Panc1 (cell line): ENCODE measurements at regions not wholly inside any gene's neighbourhood (a gene's known extent, or its start where the extent isn't known, plus 50 kb on each side); places are given as distances from the start of the nearest gene placed in this dataset.

Experiments
- ATAC-seq: fragments of 200-7000 bp; cut with Tn5 transposase; 2 replicates; pipeline ENCODE4 v1.9.1; 2020; ENCODE audit warnings: mild to moderate bottlenecking, moderate library complexity
- BruUV-seq: library from RNA; stranded (reverse); fragments of 400-500 nt; replicated peaks from 2 replicates; lab custom pipeline; 2021; lab: Mats Ljungman, UMichigan
- CTCF ChIA-PET: fragments of 300-600 bp; sonication (Branson Sonifier 250); formaldehyde crosslinking; loops from one replicate; lab custom pipeline; 2022; ENCODE audit warnings: antibody characterized with exemption; lab: Charles Lee
- POLR2A ChIA-PET: fragments of 300-600 bp; sonication (Branson Sonifier 250); formaldehyde crosslinking; loops from one replicate; lab custom pipeline; 2022; ENCODE audit warnings: antibody characterized with exemption; lab: Charles Lee
- DNase-seq: peaks from one replicate; pipeline ENCODE4 v3.0.0-alpha.2; 2010; ENCODE audit warnings: low read depth, low spot score
- H3K27ac ChIP-seq: 2 replicates; pipeline ENCODE4 v1.5.1; 2011; ENCODE audit warnings: mild to moderate bottlenecking, low read length, inconsistent platforms
- H3K27me3 ChIP-seq: fragments of 200-500 bp; sonication (Bioruptor generic); 2 replicates; pipeline ENCODE4 v1.6.0; 2014; ENCODE audit warnings: low read length, inconsistent platforms; ENCODE audit not compliant: control insufficient read depth, insufficient read depth
- H3K36me3 ChIP-seq: fragments of 200-500 bp; sonication (Bioruptor generic); 2 replicates; pipeline ENCODE4 v1.5.1; 2014; ENCODE audit warnings: inconsistent platforms, mild to moderate bottlenecking, low read length, moderate library complexity; ENCODE audit not compliant: control insufficient read depth, insufficient read depth
- H3K4me1 ChIP-seq: 2 replicates; pipeline ENCODE4 v1.5.1; 2011; ENCODE audit warnings: inconsistent platforms, mild to moderate bottlenecking, low read length, moderate library complexity; ENCODE audit not compliant: control insufficient read depth, insufficient read depth
- H3K4me3 ChIP-seq, 2 experiments: 2 replicates each; pipeline ENCODE4 v1.5.1; 2011 to 2012; ENCODE audit warnings: low read depth in 2 of 2, low read length in 2 of 2, mild to moderate bottlenecking in 2 of 2, inconsistent platforms in 1 of 2, moderate library complexity in 1 of 2
- H3K9me3 ChIP-seq: fragments of 200-500 bp; sonication (Bioruptor generic); 2 replicates; pipeline ENCODE4 v1.5.1; 2014; ENCODE audit warnings: low read depth, mild to moderate bottlenecking, inconsistent platforms, low read length, moderate library complexity; ENCODE audit not compliant: control insufficient read depth, insufficient read depth
- CTCF ChIP-seq: fragments of 450-650 bp; IDR thresholded peaks from 2 replicates; pipeline ENCODE4 v1.5.1; 2017; ENCODE audit warnings: mild to moderate bottlenecking
- POLR2AphosphoS5 ChIP-seq: IDR thresholded peaks from 2 replicates; pipeline ENCODE4 v1.6.1; 2012; ENCODE audit warnings: mild to moderate bottlenecking, low read depth, low read length, moderate library complexity
- REST ChIP-seq, 2 experiments: IDR thresholded peaks; 2 replicates each; pipeline ENCODE4 v1.6.1; 2011 to 2012; ENCODE audit warnings: low read depth in 2 of 2, control low read depth in 1 of 2, low read length in 1 of 2, mild to moderate bottlenecking in 1 of 2, moderate library complexity in 1 of 2; ENCODE audit not compliant: insufficient read depth in 1 of 2
- SIN3A ChIP-seq: IDR thresholded peaks from 2 replicates; pipeline ENCODE4 v1.6.1; 2012; ENCODE audit warnings: low read depth, mild to moderate bottlenecking, low read length, moderate library complexity, borderline replicate concordance; ENCODE audit not compliant: insufficient read depth
- TCF7L2 ChIP-seq: IDR thresholded peaks from 2 replicates; pipeline ENCODE4 v1.6.1; 2011; ENCODE audit warnings: mild to moderate bottlenecking, low read depth, low read length, inconsistent platforms
- in situ Hi-C: cut with HindIII; loops from 2 replicates; pipeline ENCODE4 v1.10.0; 2016; ENCODE audit warnings: low sequenced_read_pairs, low pct_unique_long_range_greater_than_20kb
- intact Hi-C: fragments of 100-400 bp; cut with micrococcal nuclease; formaldehyde crosslinking; loops from one replicate; pipeline ENCODE4 v1.10.0; 2022; ENCODE audit not compliant: unreplicated experiment

- intact Hi-C loops, result no loop called here
- CTCF ChIA-PET, result no interaction called here
- POLR2A ChIA-PET, result no interaction called here
- in situ Hi-C loops, result no loop called here
- H3K27ac ChIP-seq, result no peak overlapping the region
- H3K4me1 ChIP-seq, result no peaks in the 10 kb centered on the region
- TF ChIP-seq TCF7L2, result no peak
- TF ChIP-seq POLR2AphosphoS5, result no peak
- TF ChIP-seq CTCF, result no peak
- TF ChIP-seq REST (IDR thresholded peaks at IDR 0.05; ENCODE audit: insufficient read depth in 1 of 2, low read depth in 2 of 2, low read length in 1 of 2), result no peak
- TF ChIP-seq SIN3A, result no peak
- no peaks in the 10 kb centered on the region for H3K9me3 ChIP-seq
- no peaks in the 10 kb centered on the region for H3K27me3 ChIP-seq
- H3K4me3 ChIP-seq, result no peak overlapping the region
- no TSS peak for BruUV-seq
- H3K36me3 ChIP-seq, result no peaks in the 10 kb centered on the region
- no peak for DNase-seq
- ATAC-seq, result no peak
Observed at GRCh38 chr12:89901906-89902642, 193.4 kb upstream of the ATP2B1 start.

- no TSS peak for BruUV-seq
- Histone ChIP-seq H3K27me3 (no peaks in the 10 kb centered on the region), H3K4me3 (no peak overlapping the region), H3K36me3 (no peaks in the 10 kb centered on the region), H3K9me3 (no peaks in the 10 kb centered on the region), H3K27ac (no peak overlapping the region), H3K4me1 (no peaks in the 10 kb centered on the region)
- intact Hi-C loops, result no loop called here
- in situ Hi-C loops, result no loop called here
- CTCF ChIA-PET, result no interaction called here
- DNase-seq (no peak), ATAC-seq (no peak)
- TF ChIP-seq POLR2AphosphoS5 (no peak), CTCF (no peak), REST (IDR thresholded peaks at IDR 0.05; ENCODE audit: insufficient read depth in 1 of 2, low read depth in 2 of 2, low read length in 1 of 2) (no peak), TCF7L2 (no peak), SIN3A (no peak)
- POLR2A ChIA-PET, result no interaction called here
Observed at GRCh38 chr12:89901319-89901718, 192.7 kb upstream of the ATP2B1 start.
